HEK293T (cell line): ENCODE measurements at regions not wholly inside any gene's neighbourhood (a gene's known extent, or its start where the extent isn't known, plus 50 kb on each side); places are given as distances from the start of the nearest gene placed in this dataset.

ENCODE experiments used
- CTCF ChIA-PET: fragments of 350-600 bp; formaldehyde crosslinking; extraction: SDS; loops from one replicate; lab custom pipeline; 2021; ENCODE audit warnings: antibody characterized with exemption, inconsistent platforms; lab: Yijun Ruan, JAX
- POLR2A ChIA-PET: fragments of 350-600 bp; formaldehyde crosslinking; extraction: SDS; loops from one replicate; lab custom pipeline; 2020; ENCODE audit warnings: antibody characterized with exemption, inconsistent platforms; lab: Yijun Ruan, JAX
- DNase-seq: peaks from one replicate; pipeline ENCODE4 v3.0.0; 2012; ENCODE audit warnings: mixed read lengths; ENCODE audit errors: extremely low spot score
- ARNT ChIP-seq: fragments of 450-650 bp; IDR thresholded peaks from 2 replicates; pipeline ENCODE4 v1.6.1; 2017; ENCODE audit warnings: mild to moderate bottlenecking
- BHLHE40 ChIP-seq: fragments of 450-650 bp; IDR thresholded peaks from 2 replicates; pipeline ENCODE4 v1.6.1; 2016; ENCODE audit warnings: mild to moderate bottlenecking, moderate library complexity, borderline replicate concordance
- CTBP1 ChIP-seq: fragments of 450-650 bp; IDR thresholded peaks from 2 replicates; pipeline ENCODE4 v1.6.1; 2016; ENCODE audit warnings: borderline replicate concordance
- ELF4 ChIP-seq: fragments of 450-650 bp; IDR thresholded peaks from 2 replicates; pipeline ENCODE4 v1.6.1; 2017; ENCODE audit warnings: antibody characterized with exemption
- FOXA1 ChIP-seq: fragments of 450-650 bp; IDR thresholded peaks from 2 replicates; pipeline ENCODE4 v1.6.1; 2016; ENCODE audit warnings: mild to moderate bottlenecking
- FOXK2 ChIP-seq: fragments of 450-650 bp; IDR thresholded peaks from 2 replicates; pipeline ENCODE4 v1.6.1; 2016; ENCODE audit warnings: mild to moderate bottlenecking
- FOXM1 ChIP-seq: fragments of 450-650 bp; IDR thresholded peaks from 2 replicates; pipeline ENCODE4 v1.6.1; 2017; ENCODE audit warnings: mild to moderate bottlenecking, borderline replicate concordance
- HDGF ChIP-seq: fragments of 450-650 bp; IDR thresholded peaks from 2 replicates; pipeline ENCODE4 v1.6.1; 2017; ENCODE audit warnings: antibody characterized with exemption, borderline replicate concordance
- L3MBTL2 ChIP-seq: fragments of 450-650 bp; conservative IDR thresholded peaks from 2 replicates; pipeline ENCODE4 v1.6.1; 2016; ENCODE audit warnings: mild to moderate bottlenecking
- LEF1 ChIP-seq: fragments of 450-650 bp; IDR thresholded peaks from 2 replicates; pipeline ENCODE4 v1.6.1; 2017; ENCODE audit warnings: mild to moderate bottlenecking, borderline replicate concordance
- NFRKB ChIP-seq: fragments of 450-650 bp; IDR thresholded peaks from 2 replicates; pipeline ENCODE4 v1.6.1; 2016; ENCODE audit warnings: mild to moderate bottlenecking, moderate library complexity
- PKNOX1 ChIP-seq: fragments of 450-650 bp; IDR thresholded peaks from 2 replicates; pipeline ENCODE4 v1.6.1; 2016
- SP1 ChIP-seq: fragments of 450-650 bp; IDR thresholded peaks from 2 replicates; pipeline ENCODE4 v1.6.1; 2017
- SUZ12 ChIP-seq: fragments of 450-650 bp; IDR thresholded peaks from 2 replicates; pipeline ENCODE4 v1.6.1; 2016; ENCODE audit warnings: mild to moderate bottlenecking
- TARDBP ChIP-seq: fragments of 450-650 bp; IDR thresholded peaks from 2 replicates; pipeline ENCODE4 v1.6.1; 2016
- ZNF384 ChIP-seq: fragments of 450-650 bp; IDR thresholded peaks from 2 replicates; pipeline ENCODE4 v1.6.1; 2016

- POLR2A ChIA-PET: no interaction called here
- TF ChIP-seq ARNT (no peak), LEF1 (no peak), FOXK2 (no peak), ZNF384 (no peak), HDGF (no peak), SUZ12 (no peak), BHLHE40 (no peak), ELF4 (no peak), SP1 (no peak), NFRKB (no peak), CTBP1 (no peak), FOXM1 (no peak)
- DNase-seq: no peak
- CTCF ChIA-PET: interaction anchor here (0.9 kb wide), 1 partner anchor 485 kb away, joined by 4 read pairs; no protein-coding TSS in a partner anchor
Measured at GRCh38 chr15:29624271-29624670, 198.0 kb downstream of the TJP1 start.

GRCh38 chr15:29623116-29623639 lies 199.1 kb downstream of the TJP1 start:
- ChIA-PET POLR2A (no interaction called here), CTCF (no interaction called here)
- no peak for DNase-seq
- TF ChIP-seq LEF1 (no peak), CTBP1 (no peak), BHLHE40 (no peak), ARNT (no peak), NFRKB (no peak), L3MBTL2 (no peak), FOXM1 (no peak), FOXA1 (no peak), TARDBP (no peak), PKNOX1 (no peak), HDGF (no peak), SP1 (no peak), ELF4 (no peak), SUZ12 (no peak), FOXK2 (no peak), ZNF384 (no peak)

GRCh38 chr15:29622637-29623036 lies 199.6 kb downstream of the TJP1 start:
- DNase-seq: no peak
- ChIA-PET POLR2A (no interaction called here), CTCF (no interaction called here)
- TF ChIP-seq HDGF (no peak), LEF1 (no peak), FOXA1 (no peak), TARDBP (no peak), PKNOX1 (no peak), FOXK2 (no peak), CTBP1 (no peak), FOXM1 (no peak), SUZ12 (no peak), SP1 (no peak), ELF4 (no peak), L3MBTL2 (no peak), ZNF384 (no peak), ARNT (no peak), BHLHE40 (no peak), NFRKB (no peak)

GRCh38 chr15:29621616-29622015 lies 200.7 kb downstream of the TJP1 start:
- TF ChIP-seq CTBP1: no peak
- ChIA-PET POLR2A (no interaction called here), CTCF (no interaction called here)
- DNase-seq: no peak

- DNase-seq: no peak
- ChIA-PET POLR2A (no interaction called here), CTCF (no interaction called here)
- TF ChIP-seq ARNT: no peak
- no peak for TF ChIP-seq ZNF384
- no peak for TF ChIP-seq FOXM1
- TF ChIP-seq NFRKB: no peak
- no peak for TF ChIP-seq FOXK2
- TF ChIP-seq ELF4: no peak
- no peak for TF ChIP-seq CTBP1
- TF ChIP-seq FOXA1: no peak
- TF ChIP-seq SP1: no peak
- TF ChIP-seq BHLHE40: no peak
- no peak for TF ChIP-seq SUZ12
- no peak for TF ChIP-seq PKNOX1
- TF ChIP-seq L3MBTL2: no peak
- TF ChIP-seq TARDBP: no peak
- no peak for TF ChIP-seq LEF1
- no peak for TF ChIP-seq HDGF
Measured at GRCh38 chr15:29618586-29618985, 203.7 kb downstream of the TJP1 start.

GRCh38 chr15:29616512-29616911 lies 205.8 kb downstream of the TJP1 start:
- CTCF ChIA-PET: no interaction called here
- TF ChIP-seq SUZ12: no peak
- TF ChIP-seq ZNF384: no peak
- no peak for TF ChIP-seq PKNOX1
- TF ChIP-seq BHLHE40: no peak
- TF ChIP-seq L3MBTL2: no peak
- TF ChIP-seq FOXA1: no peak
- no peak for TF ChIP-seq CTBP1
- no peak for TF ChIP-seq TARDBP
- no peak for TF ChIP-seq NFRKB
- TF ChIP-seq SP1: no peak
- TF ChIP-seq ELF4: no peak
- no peak for TF ChIP-seq ARNT
- POLR2A ChIA-PET: no interaction called here
- no peak for DNase-seq
